CD4-positive, alpha-beta T cell treated with Interferon alpha-2 for 1 hour (primary cell): ENCODE measurements at regions not wholly inside any gene's neighbourhood (a gene's known extent, or its start where the extent isn't known, plus 50 kb on each side); places are given as distances from the start of the nearest gene placed in this dataset.
"Not testable (repeated sequence)": the region's sequence is repeated elsewhere in the genome, so short reads cannot be mapped to it uniquely, and the experiment has no call there.

Experiments used
- DNase-seq, 2 donors: peaks; one replicate each; pipeline ENCODE4 v3.0.0-alpha.2; 2020 to 2022

GRCh38 chr5:163189023-163189553 is 248.3 kb upstream of the CCNG1 start:
- DNase-seq: no peak

- no peak for DNase-seq
These were observed 247.1 kb upstream of the CCNG1 start for GRCh38 chr5:163190283-163190682.

- no peak for DNase-seq
These were observed 246.6 kb upstream of the CCNG1 start for GRCh38 chr5:163190784-163191183.

- no peak for DNase-seq
These were observed 243.5 kb upstream of the CCNG1 start for GRCh38 chr5:163193886-163194285.

- DNase-seq: no peak
These were observed 231.8 kb upstream of the CCNG1 start for GRCh38 chr5:163205645-163206044.

GRCh38 chr5:163221581-163221980 is 215.8 kb upstream of the CCNG1 start:
- DNase-seq: no peak

GRCh38 chr5:163222982-163223381 is 214.4 kb upstream of the CCNG1 start:
- no peak for DNase-seq

GRCh38 chr5:163244445-163244987 is 192.9 kb upstream of the CCNG1 start:
- no peak for DNase-seq

GRCh38 chr5:163245584-163245983 is 191.8 kb upstream of the CCNG1 start:
- no peak for DNase-seq

- DNase-seq: no peak
These were observed 189.1 kb upstream of the CCNG1 start for GRCh38 chr5:163248333-163248732.

- DNase-seq: no peak
These were observed 188.5 kb upstream of the CCNG1 start for GRCh38 chr5:163248871-163249270.

- no peak for DNase-seq
These were observed 184.4 kb upstream of the CCNG1 start for GRCh38 chr5:163252950-163253349.

GRCh38 chr5:163259495-163259894 is 177.9 kb upstream of the CCNG1 start:
- no peak for DNase-seq

- DNase-seq: no peak
These were observed 176.9 kb upstream of the CCNG1 start for GRCh38 chr5:163260471-163260870.

- DNase-seq: no peak
These were observed 176.4 kb upstream of the CCNG1 start for GRCh38 chr5:163260961-163261360.

- no peak for DNase-seq
These were observed 175.6 kb upstream of the CCNG1 start for GRCh38 chr5:163261647-163262269.

GRCh38 chr5:163266249-163266648 is 171.1 kb upstream of the CCNG1 start:
- DNase-seq: not testable (repeated sequence)

- DNase-seq: no peak
These were observed 167.8 kb upstream of the CCNG1 start for GRCh38 chr5:163269624-163270023.

GRCh38 chr5:163276466-163276865 is 160.9 kb upstream of the CCNG1 start:
- no peak for DNase-seq

- DNase-seq: not testable (repeated sequence)
These were observed 156.5 kb upstream of the CCNG1 start for GRCh38 chr5:163280897-163281296.

GRCh38 chr5:163281512-163281911 is 155.9 kb upstream of the CCNG1 start:
- DNase-seq: no peak

GRCh38 chr5:163293836-163294235 is 143.6 kb upstream of the CCNG1 start:
- no peak for DNase-seq

- DNase-seq: no peak
These were observed 133.7 kb upstream of the CCNG1 start for GRCh38 chr5:163303718-163304117.

GRCh38 chr5:163305655-163306054 is 131.7 kb upstream of the CCNG1 start:
- no peak for DNase-seq

- DNase-seq: no peak
These were observed 131.0 kb upstream of the CCNG1 start for GRCh38 chr5:163306421-163306820.
